ENCODE measurements at regions not wholly inside any gene's neighbourhood (a gene's known extent, or its start where the extent isn't known, plus 50 kb on each side); places are given as distances from the start of the nearest gene placed in this dataset.
"Not testable (repeated sequence)": the region's sequence is repeated elsewhere in the genome, so short reads cannot be mapped to it uniquely, and the experiment has no call there.

DNA sequence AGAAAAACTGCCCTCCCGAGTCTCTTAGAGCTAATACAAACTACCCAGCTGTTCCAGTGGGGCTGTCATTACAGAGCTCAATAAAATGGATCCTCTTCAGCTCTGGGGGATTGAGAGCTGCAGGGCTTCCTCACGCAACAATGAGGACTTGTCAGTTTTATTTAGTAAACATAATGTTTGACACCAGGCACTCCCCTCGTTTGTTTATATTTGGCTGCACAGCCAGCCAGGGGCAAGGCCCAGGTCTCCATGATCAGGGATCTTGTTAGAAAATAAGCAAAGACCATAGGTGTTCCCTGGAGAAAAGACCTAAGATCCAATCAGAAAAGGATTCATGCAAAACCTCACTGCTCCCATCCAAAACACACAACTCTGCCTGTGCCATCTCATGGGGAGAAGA lies 158.2 kb downstream of the C1D start:
- intact Hi-C loops (cut with DNase I; ENCODE audit: low total_unique reads) (no loop called here), in situ Hi-C loops (cut with MboI; ENCODE audit: low sequenced_read_pairs in 4 of 4) (no loop called here)
- ATAC-seq, result no peak
- Histone ChIP-seq H3K9me3 (no peaks in the 10 kb centered on the region), H3K27ac (no peak overlapping the region), H3K36me3 (no peaks in the 10 kb centered on the region), H3K27me3 (peaks cover 0 to 3% (median 0%) of the 10 kb centered on the region in 3 donors), H3K4me1 (no peaks in the 10 kb centered on the region), H3K4me3 (no peak overlapping the region)
- TF ChIP-seq, protein P1, sequence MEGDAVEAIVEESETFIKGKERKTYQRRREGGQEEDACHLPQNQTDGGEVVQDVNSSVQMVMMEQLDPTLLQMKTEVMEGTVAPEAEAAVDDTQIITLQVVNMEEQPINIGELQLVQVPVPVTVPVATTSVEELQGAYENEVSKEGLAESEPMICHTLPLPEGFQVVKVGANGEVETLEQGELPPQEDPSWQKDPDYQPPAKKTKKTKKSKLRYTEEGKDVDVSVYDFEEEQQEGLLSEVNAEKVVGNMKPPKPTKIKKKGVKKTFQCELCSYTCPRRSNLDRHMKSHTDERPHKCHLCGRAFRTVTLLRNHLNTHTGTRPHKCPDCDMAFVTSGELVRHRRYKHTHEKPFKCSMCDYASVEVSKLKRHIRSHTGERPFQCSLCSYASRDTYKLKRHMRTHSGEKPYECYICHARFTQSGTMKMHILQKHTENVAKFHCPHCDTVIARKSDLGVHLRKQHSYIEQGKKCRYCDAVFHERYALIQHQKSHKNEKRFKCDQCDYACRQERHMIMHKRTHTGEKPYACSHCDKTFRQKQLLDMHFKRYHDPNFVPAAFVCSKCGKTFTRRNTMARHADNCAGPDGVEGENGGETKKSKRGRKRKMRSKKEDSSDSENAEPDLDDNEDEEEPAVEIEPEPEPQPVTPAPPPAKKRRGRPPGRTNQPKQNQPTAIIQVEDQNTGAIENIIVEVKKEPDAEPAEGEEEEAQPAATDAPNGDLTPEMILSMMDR (IDR thresholded peaks at IDR 0.05 in 4 of 5, conservative IDR thresholded peaks at IDR 0.05 in 1 of 5), result no peak
- TF ChIP-seq POLR2A (IDR thresholded peaks at IDR 0.05), result no peak
- no peak for DNase-seq

DNA sequence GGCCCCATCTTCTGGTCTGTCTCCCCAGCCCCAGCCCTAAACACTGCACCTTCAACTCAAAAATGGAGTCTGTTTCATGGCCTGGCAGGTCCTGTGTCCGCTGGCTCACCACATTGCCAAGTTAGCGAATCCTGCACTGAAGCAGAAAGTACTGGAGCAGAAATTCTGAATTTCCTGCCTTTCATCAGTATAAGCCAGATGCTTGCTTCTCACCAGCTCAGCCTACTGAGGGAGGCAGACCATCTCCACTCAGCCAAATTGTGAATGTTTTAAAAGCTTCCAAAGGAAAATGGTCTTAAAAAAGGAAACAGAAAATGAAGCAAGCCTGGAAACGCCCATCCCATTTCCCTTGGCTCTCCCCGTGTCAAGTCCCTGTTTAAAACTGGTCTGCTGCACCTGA lies 157.8 kb downstream of the C1D start:
- no peaks in the 10 kb centered on the region for H3K36me3 ChIP-seq
- intact Hi-C loops (cut with DNase I; ENCODE audit: low total_unique reads), result no loop called here
- H3K9me3 ChIP-seq, result no peaks in the 10 kb centered on the region
- in situ Hi-C loops (cut with MboI; ENCODE audit: low sequenced_read_pairs in 4 of 4), result no loop called here
- no peak for TF ChIP-seq POLR2A (IDR thresholded peaks at IDR 0.05)
- TF ChIP-seq, protein P1 (IDR thresholded peaks at IDR 0.05 in 4 of 5, conservative IDR thresholded peaks at IDR 0.05 in 1 of 5), result no peak
- DNase-seq (no peak), ATAC-seq (no peak)
- H3K4me1 ChIP-seq, result no peaks in the 10 kb centered on the region
- H3K27ac ChIP-seq, result no peak overlapping the region
- H3K4me3 ChIP-seq, result no peak overlapping the region
- H3K27me3 ChIP-seq, result peaks cover 0 to 3% (median 0%) of the 10 kb centered on the region in 3 donors

- H3K4me3 ChIP-seq; H3K36me3 ChIP-seq; intact Hi-C loops (cut with DNase I; ENCODE audit: low total_unique reads); in situ Hi-C loops (cut with MboI; ENCODE audit: low sequenced_read_pairs in 4 of 4); H3K27ac ChIP-seq; H3K4me1 ChIP-seq; H3K9me3 ChIP-seq; ATAC-seq; DNase-seq; H3K27me3 ChIP-seq: not testable (repeated sequence)
These were observed 156.3 kb downstream of the C1D start for GRCh38 chr2:67906547-67906946.

- H3K27ac ChIP-seq, result no peak overlapping the region
- in situ Hi-C loops (cut with MboI; ENCODE audit: low sequenced_read_pairs in 4 of 4) (no loop called here), intact Hi-C loops (cut with DNase I; ENCODE audit: low total_unique reads) (no loop called here)
- DNase-seq, result no peak
- no peaks in the 10 kb centered on the region for H3K27me3 ChIP-seq
- no peak overlapping the region for H3K4me3 ChIP-seq
- H3K9me3 ChIP-seq, result no peaks in the 10 kb centered on the region
- H3K36me3 ChIP-seq, result no peaks in the 10 kb centered on the region
- no peak for TF ChIP-seq POLR2A (IDR thresholded peaks at IDR 0.05)
- TF ChIP-seq, protein P1 (IDR thresholded peaks at IDR 0.05 in 4 of 5, conservative IDR thresholded peaks at IDR 0.05 in 1 of 5), result no peak
- ATAC-seq, result no peak
- H3K4me1 ChIP-seq, result no peaks in the 10 kb centered on the region
These were observed 145.3 kb downstream of the C1D start for GRCh38 chr2:67917332-67918054.

DNA sequence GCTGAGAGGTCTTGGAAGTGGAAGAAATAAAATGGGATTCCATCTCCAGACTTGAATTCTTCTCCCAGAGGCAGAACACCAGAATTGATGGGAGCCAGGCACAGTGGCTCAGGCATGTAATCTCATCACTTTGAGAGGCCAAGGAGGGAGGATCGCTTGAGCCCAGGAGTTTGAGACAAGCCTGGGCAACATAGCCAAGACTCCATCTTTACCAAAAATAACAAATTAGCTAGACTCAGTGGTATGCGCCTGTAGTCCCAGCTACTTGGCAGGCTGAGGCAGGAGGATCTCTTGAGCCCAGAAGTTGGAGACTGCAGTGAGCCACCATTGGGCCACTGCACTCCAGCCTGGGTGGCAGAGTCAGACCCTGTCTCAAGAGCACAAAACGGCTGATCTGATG lies 144.3 kb downstream of the C1D start:
- H3K4me3 ChIP-seq, result no peak overlapping the region
- no peak for ATAC-seq
- H3K4me1 ChIP-seq, result no peaks in the 10 kb centered on the region
- intact Hi-C loops (cut with DNase I; ENCODE audit: low total_unique reads), result no loop called here
- no peak overlapping the region for H3K27ac ChIP-seq
- no peak for TF ChIP-seq POLR2A (IDR thresholded peaks at IDR 0.05)
- TF ChIP-seq, protein P1 (IDR thresholded peaks at IDR 0.05 in 4 of 5, conservative IDR thresholded peaks at IDR 0.05 in 1 of 5), result no peak
- no peak for DNase-seq
- in situ Hi-C loops (cut with MboI; ENCODE audit: low sequenced_read_pairs in 4 of 4), result no loop called here
- H3K36me3 ChIP-seq, result no peaks in the 10 kb centered on the region
- H3K9me3 ChIP-seq, result no peaks in the 10 kb centered on the region
- H3K27me3 ChIP-seq, result no peaks in the 10 kb centered on the region

All from gastrocnemius medialis (tissue), 4 donors.